NT2/D1 (cell line): ENCODE measurements at regions not wholly inside any gene's neighbourhood (a gene's known extent, or its start where the extent isn't known, plus 50 kb on each side); places are given as distances from the start of the nearest gene placed in this dataset.

Experiments
- SUZ12 ChIP-seq: IDR thresholded peaks from 2 replicates; pipeline ENCODE4 v1.6.1; 2011; ENCODE audit not compliant: insufficient read length, insufficient read depth; ENCODE audit errors: extremely low read depth
- YY1 ChIP-seq: IDR thresholded peaks from 2 replicates; pipeline ENCODE4 v1.6.1; 2011; ENCODE audit not compliant: insufficient read length, insufficient read depth
- ZNF274 ChIP-seq: IDR thresholded peaks from 2 replicates; pipeline ENCODE4 v1.6.1; 2011; ENCODE audit warnings: mild to moderate bottlenecking, low read depth, low read length

DNA sequence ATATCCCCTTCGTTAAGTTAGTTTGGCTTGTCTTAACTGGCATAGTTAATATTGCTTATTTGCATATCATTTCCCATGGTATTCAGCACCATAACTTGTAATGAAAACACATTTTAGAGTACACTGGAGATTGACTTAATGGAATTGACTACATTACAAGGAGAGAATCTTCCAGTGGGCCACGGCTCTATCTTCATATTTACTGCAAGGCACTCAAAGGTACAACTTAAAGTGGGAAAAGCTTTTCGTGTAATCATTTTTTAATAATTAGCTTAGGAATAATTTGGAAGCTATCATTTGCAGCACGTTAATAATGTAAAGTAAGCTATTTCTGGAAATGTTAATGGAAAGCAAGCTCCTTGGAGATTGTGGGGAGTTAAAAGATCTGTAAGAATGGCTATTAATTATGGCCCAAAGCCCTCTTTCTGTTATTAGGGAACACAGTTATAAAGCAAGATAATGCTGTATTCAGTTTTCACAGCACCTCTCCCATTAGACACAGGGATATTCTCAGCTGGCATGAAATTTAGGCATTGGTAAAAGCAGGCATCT is 551.5 kb upstream of the RGMA start:
- no peak for TF ChIP-seq ZNF274
- no peak for TF ChIP-seq YY1
- no peak for TF ChIP-seq SUZ12
